DND-41 (cell line): ENCODE measurements at regions not wholly inside any gene's neighbourhood (a gene's known extent, or its start where the extent isn't known, plus 50 kb on each side); places are given as distances from the start of the nearest gene placed in this dataset.

ENCODE experiments used
- CTCF ChIP-seq: IDR thresholded peaks from 2 replicates; pipeline ENCODE4 v1.5.1; 2012; ENCODE audit warnings: borderline replicate concordance, low read length, moderate library complexity, mild to moderate bottlenecking; ENCODE audit not compliant: poor library complexity, severe bottlenecking; ENCODE audit errors: extremely low read depth
- EZH2 ChIP-seq: IDR thresholded peaks from 3 replicates; pipeline ENCODE4 v1.6.1; 2012; ENCODE audit warnings: borderline replicate concordance, low read depth, mild to moderate bottlenecking, moderate library complexity, low read length, inconsistent platforms; ENCODE audit not compliant: severe bottlenecking

- TF ChIP-seq EZH2 (no peak), CTCF (no peak)
Observed at GRCh38 chr10:105729428-105729827, 1088.3 kb downstream of the SORCS3 start.
